Transverse colon (tissue), 3 donors: ENCODE measurements at regions not wholly inside any gene's neighbourhood (a gene's known extent, or its start where the extent isn't known, plus 50 kb on each side); places are given as distances from the start of the nearest gene placed in this dataset.

Experiments used
- EP300 ChIP-seq: sonication (generic); formaldehyde crosslinking; IDR thresholded peaks from one replicate; pipeline ENCODE4 v1.6.1; 2017; ENCODE audit warnings: antibody characterized with exemption, low read depth
- POLR2AphosphoS5 ChIP-seq, 3 donors: sonication (generic); formaldehyde crosslinking; IDR thresholded peaks; one replicate each; pipeline ENCODE4 v1.6.1; 2016; ENCODE audit warnings: antibody characterized with exemption in 3 of 3

GRCh38 chr13:33626407-33626806 lies 191.5 kb upstream of the RFC3 start:
- no peak for TF ChIP-seq POLR2AphosphoS5 (IDR thresholded peaks at IDR 0.05)
- TF ChIP-seq EP300, result no peak
